ENCODE measurements at regions not wholly inside any gene's neighbourhood (a gene's known extent, or its start where the extent isn't known, plus 50 kb on each side); places are given as distances from the start of the nearest gene placed in this dataset.

DNA sequence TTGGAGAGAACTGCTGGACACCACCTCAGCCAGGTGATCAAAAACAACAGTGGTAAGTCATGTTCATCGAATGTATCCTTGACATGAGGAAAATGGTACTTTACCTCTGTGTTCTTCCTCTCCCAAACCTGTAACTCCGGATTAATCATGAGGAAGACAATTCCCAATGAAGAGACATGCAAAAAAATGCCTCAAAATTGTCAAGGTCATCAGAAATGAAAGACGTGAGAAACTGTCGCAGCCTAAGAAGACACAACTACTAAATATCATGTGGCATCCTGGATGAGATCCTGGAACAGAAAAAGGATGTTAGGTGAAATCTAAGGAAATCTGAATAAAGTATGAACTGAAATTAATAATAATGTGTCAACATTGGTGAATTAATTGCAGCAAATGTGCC is 178.4 kb downstream of the LACC1 start:
- no peak for DNase-seq

DNA sequence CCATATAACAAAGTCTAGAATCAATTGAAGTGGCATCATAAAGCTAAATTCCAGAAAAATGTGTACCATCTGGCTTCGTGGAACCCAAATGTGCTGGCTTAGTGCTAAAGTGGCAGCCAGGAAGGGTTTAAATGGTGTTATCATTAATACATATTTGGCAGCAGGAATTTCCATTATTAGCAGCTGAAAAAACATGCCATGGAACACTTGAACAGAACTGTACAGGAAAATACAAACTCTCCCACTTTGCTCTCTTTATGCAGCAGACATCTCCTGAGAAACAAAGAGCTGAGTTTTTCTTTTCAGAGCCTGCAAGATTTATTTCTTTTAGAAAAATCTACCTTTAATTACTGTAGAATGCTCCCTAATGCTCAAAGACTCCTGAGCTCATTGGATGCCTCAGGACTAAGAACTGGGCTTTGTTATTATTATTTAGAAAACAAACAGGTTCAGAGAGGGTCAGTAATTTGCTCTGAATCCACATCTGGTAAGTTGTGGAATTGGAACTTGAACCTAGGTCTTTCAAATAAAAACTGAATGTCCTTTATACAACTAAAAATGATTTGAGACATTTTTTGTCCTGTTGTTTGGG is 179.0 kb downstream of the LACC1 start:
- DNase-seq: no peak

DNA sequence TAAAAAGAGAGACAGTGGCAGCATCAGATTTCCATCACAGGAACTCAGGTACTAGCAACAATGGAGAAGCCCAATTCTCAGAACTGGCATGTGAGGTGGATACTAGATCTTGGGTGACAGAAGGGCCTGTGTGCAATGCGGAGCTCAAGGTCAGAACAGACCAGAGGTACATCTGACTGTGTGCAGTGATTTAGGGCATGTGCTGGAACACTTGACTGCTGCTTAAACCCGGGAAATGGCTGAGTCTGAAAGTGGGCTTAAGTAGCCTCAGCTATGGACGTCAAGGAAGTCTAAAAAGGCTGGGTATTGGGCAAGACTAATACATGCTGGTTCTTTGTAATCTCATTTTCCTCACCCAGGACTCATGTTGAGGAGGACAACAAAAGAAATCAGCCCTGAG is 182.2 kb downstream of the LACC1 start:
- DNase-seq: no peak

DNA sequence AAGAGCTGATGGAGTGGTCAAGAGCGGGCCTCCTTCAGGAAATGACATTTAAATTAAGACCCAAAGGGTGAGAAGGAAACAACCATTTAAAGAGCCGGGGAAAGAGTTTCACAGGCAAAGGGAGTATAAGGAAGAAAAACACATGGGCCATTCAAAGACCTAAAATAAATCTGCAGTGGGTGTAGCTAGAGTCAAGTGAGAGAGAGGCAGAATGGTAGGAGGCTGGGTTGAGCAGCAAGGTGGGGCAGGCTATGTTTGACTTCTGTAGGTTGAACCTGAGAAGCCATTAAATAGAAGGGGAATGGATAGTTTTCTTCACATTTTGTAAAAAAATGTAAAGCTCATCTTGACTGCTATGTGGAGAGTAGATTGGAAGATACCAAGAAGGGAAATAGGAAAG is 183.8 kb downstream of the LACC1 start:
- peak in 1 of 3 donors; percentile 15 for DNase-seq

DNA sequence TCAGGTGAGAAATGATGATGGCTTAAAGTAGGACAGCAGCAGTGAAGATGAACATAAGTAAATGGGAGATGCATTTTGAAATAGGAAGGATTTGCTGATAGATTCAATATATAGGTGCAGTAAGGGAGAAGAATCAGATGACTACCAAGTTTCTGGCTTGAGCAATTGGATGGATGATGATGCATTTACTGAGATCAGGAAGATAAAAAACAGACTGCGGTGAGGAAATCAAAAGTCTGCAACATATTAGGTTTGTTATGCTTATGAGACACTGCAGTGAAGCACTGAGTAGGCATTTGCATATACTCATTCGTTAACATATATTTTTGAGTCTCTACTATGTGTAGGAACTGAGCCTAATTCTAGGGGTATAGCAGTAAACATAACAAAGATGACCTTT is 184.2 kb downstream of the LACC1 start:
- DNase-seq: peak in 1 of 3 donors; percentile 17

DNA sequence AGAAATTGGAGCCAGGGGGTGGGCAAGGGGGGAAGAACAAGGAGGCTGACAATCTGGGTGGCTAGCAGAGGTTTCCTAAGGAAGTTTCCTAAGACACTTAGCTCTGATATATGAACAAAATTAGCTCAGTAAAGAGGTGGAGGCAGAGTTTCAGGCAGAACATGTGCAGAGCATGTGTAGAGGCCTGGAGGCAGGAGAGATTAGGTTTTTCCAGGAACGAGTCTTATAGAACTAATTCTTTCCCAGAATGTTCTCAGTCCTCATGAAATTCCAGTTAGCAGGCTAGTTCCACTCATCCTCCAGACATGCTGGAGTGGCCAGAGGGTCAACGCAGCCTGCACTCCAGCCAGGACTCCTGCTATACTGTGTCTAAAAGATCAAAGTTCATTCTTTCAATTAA is 184.7 kb downstream of the LACC1 start:
- DNase-seq: peak in 1 of 3 donors; percentile 14

DNA sequence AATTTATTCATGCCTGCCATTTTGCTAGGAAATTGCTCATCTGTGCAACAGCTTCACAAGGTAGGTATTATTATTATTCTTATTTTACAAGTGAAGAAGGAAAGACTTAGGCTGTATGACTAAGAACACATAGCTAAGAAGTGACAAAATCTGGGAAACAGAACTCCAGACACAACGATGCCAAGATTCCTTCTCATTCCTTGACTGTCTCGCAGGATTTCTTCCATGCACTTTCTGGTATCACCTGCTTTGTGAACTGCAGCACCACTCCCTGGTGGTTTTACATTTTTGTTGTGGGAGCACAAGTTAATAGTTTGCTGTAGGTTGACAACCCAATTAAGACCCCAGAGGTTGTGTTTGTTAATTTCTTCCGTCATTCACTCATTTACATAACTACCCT is 188.5 kb downstream of the LACC1 start:
- no peak for DNase-seq

DNA sequence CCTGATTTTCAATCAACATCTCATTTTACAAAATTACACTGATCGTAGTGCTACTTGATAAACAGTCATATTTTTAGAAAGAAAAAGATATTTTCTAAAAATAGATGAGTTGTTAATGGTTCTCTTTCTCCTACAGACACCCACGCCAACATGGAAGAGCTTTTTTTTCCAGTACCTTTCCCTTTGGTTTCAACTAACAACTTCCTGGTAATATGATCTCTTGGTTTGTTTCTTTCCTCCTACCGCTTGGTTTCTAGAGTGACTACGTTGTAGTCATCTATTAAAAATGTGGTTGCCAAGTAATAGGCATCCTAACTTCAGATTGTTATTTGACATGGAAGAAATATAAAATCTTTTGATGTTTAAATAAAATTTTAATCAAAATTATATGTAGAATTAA is 189.0 kb downstream of the LACC1 start:
- no peak for DNase-seq

DNA sequence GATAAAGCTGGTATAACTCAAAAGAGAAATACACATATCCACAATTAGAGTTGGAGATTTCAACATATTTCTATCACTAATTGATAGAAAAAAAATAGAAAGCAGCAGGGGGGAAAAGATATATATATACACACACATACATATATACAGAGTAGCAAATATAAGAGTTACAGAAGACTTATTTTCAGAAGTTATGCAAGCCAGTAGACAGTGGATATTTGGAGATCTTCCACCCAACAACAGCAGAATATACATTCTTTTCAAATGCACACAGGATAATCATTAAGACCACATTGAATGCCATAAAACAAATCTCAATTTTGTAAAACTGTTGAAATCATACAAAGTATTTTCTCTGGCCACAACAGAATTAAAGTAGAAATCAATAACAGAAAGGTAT is 192.8 kb downstream of the LACC1 start:
- no peak for DNase-seq

DNA sequence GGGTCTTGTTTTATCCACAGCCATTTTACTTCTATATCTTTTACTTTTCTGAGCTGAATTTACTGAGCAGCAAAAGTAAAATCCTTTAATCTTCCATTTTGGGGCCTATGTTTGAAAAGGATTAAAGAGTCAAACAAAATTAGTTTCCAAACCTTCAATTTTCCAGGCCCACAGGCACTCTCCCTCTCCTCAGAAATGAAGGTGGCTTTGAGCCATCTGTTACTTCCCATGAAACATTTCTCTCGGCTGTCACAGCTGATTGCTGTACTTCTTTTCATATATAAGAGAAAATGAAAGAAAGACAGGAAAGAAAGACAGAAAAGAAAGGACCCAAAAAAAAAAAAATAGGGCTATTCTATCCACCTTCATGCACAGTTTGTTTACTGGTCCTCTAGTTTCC is 194.9 kb downstream of the LACC1 start:
- no peak for DNase-seq

DNA sequence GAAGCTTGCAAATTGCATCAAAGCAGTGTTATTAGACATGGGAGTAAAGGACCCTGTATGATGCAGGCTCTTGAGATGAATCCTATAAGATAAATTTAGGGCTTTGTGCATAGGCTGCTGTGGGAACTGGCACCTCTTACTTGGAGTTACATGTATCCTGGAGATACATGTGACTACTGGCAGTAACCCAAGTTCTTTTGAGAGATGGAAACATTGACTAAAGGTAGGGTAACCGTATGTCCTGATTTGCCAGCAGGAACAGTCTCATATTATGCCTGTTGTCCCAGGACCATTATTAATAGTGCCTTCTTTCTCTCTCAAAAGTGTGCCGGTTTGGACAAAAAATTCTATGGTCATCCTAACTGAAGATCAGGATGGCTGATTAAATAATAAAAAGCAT is 195.4 kb downstream of the LACC1 start:
- no peak for DNase-seq

DNA sequence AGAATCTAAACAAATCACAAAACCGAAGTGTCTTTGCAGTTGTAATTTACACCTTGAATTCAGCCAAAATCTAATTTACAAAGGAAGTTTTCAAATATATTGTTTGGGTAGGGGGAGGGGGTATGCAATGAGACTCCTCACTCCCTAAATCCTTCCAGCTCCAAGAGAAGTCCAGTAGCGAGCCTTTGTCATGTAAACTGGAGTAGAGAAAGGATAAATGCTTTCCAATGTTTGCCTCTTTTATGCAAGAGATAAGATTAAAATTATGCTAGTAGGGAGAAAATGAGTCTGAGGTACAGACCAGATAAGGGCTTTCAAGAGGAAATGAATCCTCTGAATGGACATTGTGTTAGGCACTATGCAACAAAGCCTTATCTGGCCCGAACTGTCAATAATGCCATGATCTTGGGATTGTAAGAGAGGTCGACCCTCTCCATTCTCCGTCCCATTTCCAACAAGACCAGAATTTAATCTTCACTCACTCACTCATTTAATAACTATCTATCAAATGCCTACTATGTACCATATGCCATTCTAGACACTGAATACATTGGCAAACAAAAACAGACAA is 199.2 kb downstream of the LACC1 start:
- no peak for DNase-seq

DNA sequence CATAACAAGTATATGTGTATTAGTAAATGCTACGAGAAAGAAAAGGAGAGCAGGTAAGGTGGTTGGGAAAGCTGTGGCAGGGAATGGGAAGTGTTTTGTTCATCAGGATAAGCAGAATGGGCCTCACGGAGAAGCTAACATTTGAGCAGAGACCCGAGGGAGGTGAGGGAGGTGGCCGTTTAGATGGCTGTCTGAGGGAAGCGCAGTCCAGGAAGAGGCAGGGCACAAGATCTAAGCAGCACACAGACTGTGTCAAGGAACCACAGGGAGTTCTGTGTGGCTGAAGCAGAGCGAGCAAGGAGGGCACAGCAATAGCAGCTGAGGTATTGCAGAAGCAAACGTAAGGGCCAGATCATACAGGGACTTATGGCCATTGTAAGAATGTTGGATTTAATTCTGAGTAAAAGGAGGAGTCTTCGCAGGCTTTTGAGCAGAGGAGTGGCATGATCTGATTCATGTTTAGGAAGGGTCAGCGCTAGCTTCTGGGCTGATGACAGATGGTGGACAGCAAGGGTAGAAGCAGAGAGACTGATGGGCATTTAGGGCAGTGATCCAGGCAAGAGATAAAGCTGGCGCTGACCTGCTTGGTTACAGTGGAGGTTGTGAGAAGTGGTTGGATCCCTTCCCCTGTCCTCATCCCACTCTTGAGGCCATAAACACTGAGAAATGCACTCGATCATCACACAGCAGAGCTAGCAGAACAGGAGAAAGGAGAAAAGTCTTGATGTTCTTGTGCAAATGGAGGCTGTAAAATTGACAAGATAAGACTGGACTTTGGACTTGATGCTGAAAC is 199.9 kb downstream of the LACC1 start:
- no peak for DNase-seq

DNA sequence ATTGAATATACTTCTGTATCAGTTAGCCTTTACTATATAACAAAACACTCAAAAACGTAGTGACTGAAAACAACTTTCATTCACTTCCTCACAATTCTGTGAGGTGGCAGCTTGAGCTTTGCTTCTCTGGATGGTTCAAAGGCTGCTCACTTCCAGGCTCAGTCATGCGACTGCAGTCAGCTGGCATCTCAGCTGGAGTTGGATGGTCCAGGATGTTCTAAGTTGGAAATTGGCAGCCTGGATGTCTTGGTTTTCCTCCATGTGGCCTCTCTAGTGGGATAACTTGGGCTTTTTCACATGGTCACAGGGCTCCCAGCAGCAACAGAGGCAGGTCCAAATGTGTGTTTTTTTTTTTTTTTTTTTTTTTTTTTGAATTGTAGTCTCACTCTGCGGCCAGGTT is 204.4 kb downstream of the LACC1 start:
- no peak for DNase-seq

DNA sequence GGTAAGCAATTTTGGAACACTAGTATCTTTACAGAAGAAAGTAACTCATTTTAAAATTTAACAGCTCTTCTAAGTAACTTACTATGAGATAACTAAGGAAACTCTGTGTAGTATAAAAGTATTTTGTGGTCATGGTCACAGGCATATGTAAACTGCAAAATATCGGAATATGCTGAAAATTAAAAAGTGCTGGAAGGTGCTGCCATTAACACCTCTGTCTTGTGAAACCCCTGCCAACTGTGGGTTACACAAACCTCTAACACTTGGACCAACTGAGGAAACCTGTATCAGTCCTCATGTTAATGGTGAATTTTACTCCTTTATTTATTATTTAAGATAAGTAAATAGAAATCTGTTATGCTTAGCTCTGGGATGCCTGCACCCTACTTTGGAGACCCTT is 206.7 kb downstream of the LACC1 start:
- DNase-seq: no peak

DNA sequence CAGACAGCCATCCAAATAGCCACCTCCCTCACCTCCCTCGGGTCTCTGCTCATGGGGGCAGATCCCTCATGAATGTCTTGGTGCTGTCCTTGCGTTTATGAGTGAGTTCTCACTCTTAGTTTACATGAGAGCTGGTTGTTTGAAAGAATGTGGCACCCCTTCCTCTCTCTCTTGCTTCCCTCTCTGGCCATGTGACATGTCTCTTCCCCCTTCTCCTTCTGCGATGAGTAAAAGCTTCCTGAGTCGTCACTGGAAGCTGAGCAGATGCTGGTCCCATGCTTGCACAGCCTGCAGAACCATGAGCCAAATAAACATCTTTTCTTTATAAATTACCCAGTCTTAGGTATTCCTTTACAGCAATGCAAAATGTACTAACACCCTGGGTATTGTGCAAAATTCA is 208.7 kb downstream of the LACC1 start:
- DNase-seq: peak in 1 of 3 donors; percentile 19

DNA sequence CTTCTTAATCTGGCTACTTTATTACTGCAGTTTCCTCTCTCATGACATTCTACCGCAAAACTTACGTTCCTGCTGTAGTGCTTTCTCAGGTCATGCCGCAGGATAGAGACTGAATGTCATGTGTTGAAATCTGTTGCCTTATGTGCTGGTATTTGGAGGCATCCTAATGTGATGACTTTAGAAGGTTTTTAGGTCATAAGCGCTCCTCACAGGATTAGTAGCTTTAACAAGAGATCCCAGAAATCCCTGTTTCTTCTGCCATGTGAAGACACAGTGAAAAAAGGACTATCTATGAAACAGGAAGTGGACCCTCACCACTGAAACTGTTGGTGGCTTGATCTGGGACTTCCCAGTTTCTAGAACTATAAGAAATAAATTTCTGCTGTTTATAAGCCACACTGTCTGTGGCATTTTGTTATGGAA is 209.3 kb downstream of the LACC1 start:
- DNase-seq: peak in 2 of 3 donors; percentile 30 to 33

DNA sequence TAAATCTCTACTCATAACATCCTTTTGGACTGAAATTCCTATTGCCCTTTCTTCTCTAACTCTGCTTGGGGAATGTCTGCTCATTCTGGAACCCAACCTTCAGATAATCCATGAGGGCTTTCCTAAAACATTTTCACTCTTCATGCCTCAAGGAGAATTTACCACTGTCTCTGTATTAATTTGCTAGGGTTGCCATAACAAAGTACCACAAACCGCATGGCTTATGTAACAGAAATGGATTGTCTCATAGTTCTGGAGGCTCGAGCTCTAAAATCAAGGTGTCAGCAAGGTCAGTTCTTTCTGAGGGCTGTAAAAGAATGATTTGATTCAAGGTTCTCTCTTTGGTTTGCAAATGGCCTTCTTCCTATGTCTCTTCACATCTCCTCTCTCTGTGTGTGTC is 209.7 kb downstream of the LACC1 start:
- no peak for DNase-seq

DNA sequence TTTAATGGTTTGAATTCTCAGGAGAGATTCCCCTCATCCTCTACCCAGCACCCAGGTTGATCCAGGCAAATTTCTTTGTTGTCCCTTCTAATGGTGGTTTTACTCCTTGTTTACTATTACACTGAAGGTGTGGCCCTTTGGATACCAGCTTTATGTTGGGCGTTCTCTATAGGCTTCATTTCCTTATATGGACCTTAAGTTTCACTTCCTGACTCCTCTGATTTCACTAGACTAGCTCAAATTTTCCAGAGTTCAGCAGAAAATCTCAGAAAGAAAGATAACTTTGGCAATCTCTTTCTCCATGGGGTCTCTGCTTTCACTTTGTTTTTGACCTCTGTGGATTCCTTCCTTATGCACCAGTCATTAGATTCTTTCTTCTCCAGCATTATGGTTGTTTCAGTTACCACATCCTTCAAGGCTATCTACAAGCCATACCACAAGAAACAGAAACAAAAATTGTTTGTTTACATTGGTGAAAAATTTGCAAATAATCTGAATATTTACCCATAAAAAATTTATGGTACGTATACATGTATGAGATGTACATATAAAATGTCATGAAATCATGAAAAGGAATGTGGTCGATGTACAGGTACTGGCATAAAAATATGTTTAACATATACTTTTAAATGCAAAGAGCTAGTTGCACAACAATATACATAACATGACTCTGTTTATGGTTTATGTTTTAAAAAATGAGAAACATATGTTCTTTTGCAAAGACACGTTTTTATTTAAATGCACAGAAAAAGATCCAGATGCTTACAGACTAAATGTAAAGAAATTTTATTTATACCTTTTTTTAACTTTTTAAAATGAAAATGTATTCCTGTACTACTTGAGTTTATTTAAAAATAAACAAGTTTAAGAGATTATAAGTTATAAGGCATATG is 212.6 kb downstream of the LACC1 start:
- DNase-seq: peak; percentile 27 to 56 (median 51)

DNA sequence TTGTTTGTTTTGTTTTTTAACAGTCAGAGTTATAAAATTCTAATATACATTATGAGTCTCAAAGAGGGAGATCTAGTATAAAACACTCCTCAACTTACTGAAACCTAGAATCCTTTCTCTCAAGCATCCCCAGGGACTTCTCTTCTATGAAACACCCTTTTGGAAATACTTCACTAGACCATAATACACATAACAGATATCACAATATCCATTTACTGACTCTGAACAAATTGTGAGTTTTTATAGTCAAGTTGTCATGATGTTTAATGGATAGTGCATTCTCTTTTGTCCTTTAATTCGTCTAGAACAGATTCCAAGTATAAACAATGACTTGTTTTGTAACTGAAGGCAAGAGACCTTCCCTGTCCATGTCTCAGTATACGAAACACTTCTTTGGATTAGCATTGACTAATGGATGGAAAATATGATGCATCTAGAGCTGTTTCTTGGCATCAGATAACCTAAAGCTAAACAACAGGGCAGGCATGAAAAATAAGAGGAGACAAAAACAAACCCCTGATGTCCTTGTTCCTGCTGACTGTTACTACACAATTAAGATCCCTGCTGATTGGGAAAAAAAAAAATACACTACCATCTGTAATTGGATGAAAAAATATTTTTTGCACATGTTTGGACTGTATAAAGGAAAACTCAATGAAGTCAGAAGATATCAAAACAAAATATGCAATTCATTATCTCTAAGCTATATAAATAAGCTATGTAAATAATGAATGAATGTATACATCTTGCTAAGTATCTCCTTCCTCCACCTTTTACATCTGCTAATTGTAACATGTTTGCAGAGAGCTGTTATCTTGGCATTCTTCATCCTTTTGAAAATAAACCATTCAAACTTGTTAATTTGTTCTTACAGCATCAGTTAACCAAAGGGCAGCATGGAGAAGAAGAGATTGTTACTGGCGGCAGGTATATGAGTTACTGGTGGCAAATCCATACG is 214.2 kb downstream of the LACC1 start:
- peak in 1 of 3 donors; percentile 8 for DNase-seq

DNA sequence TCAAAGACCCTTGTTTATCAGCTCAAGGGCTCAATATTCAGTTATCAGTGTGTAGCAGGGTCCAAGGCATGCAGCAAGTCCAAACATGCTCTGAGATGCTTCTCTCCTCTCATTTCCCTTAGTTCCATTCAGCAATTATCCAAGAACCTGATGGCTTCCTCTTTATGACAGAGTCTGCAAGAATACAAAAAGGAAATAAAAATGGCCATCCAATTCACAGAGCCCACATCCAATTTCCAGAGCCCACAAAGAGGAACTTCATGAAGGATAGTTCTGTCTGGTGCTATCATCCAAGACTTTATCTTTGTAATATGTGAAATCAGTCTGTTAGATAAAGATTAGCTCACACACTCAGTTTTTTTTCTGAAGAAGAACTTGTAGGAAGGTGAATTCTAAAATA is 217.2 kb downstream of the LACC1 start:
- DNase-seq: peak; percentile 19 to 55 (median 50)

DNA sequence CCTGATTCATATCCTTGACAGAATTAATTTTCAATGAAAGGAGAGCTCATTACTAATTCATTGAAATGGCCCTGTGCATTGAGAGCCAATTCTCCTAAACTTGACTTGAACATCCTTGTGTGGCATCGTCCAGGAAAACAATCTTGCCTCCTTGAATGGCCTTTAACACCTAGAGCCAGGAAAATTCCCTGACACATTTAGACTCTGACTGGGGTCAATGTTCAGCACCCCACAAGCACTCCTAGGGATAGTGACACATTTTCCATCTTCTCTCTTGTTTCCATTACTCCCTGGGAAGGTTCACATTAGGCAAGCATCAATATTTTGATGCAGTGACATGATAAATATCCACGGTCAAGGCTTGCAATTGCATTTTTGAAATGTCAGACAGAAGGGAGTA is 218.9 kb downstream of the LACC1 start:
- DNase-seq: peak in 1 of 3 donors; percentile 6

Measured in suppressor macrophage treated with lipopolysaccharide for 1 hour (primary cell).